SK-N-MC (cell line): ENCODE measurements at regions not wholly inside any gene's neighbourhood (a gene's known extent, or its start where the extent isn't known, plus 50 kb on each side); places are given as distances from the start of the nearest gene placed in this dataset.

ENCODE experiments used
- EZH2 ChIP-seq: fragments of 200-600 bp; sonication (generic); IDR thresholded peaks from one replicate; pipeline ENCODE4 v1.6.1; 2017; ENCODE audit warnings: antibody characterized with exemption
- FOXP2 ChIP-seq: optimal IDR thresholded peaks from 2 replicates; pipeline ENCODE3; 2011; ENCODE audit warnings: mild to moderate bottlenecking, moderate library complexity; ENCODE audit not compliant: insufficient read depth; ENCODE audit errors: extremely low read length, control extremely low read depth
- POLR2AphosphoS5 ChIP-seq: IDR thresholded peaks from 2 replicates; pipeline ENCODE4 v1.6.1; 2012; ENCODE audit warnings: mild to moderate bottlenecking, low read depth, low read length, borderline replicate concordance

GRCh38 chr20:37636212-37636975 lies 57.4 kb upstream of the CTNNBL1 start:
- TF ChIP-seq POLR2AphosphoS5 (no peak), EZH2 (no peak), FOXP2 (no peak)
